Smooth muscle cell (in vitro differentiated cells): ENCODE measurements at regions not wholly inside any gene's neighbourhood (a gene's known extent, or its start where the extent isn't known, plus 50 kb on each side); places are given as distances from the start of the nearest gene placed in this dataset.

Experiments used
- DNase-seq: peaks from one replicate; lab custom pipeline; 2025; ENCODE audit not compliant: unreplicated experiment; lab: John Stamatoyannopoulos, UW
- H2AFZ ChIP-seq: fragments of 200-600 bp; sonication (generic); 2 replicates; pipeline ENCODE4 v1.6.0; 2016; ENCODE audit warnings: antibody characterized with exemption, low read depth, mild to moderate bottlenecking
- H3F3A ChIP-seq: fragments of 200-600 bp; sonication (generic); 2 replicates; pipeline ENCODE4 v1.6.0; 2017; ENCODE audit warnings: antibody characterized with exemption, low read depth
- H3K27ac ChIP-seq: fragments of 200-600 bp; sonication (generic); 2 replicates; pipeline ENCODE4 v1.5.1; 2016; ENCODE audit warnings: low read depth, mild to moderate bottlenecking
- H3K27me3 ChIP-seq: fragments of 200-600 bp; sonication (generic); 2 replicates; pipeline ENCODE4 v1.6.1; 2016; ENCODE audit warnings: low read depth, mild to moderate bottlenecking
- H3K36me3 ChIP-seq: fragments of 200-600 bp; sonication (generic); 2 replicates; pipeline ENCODE4 v1.5.1; 2016; ENCODE audit warnings: low read depth
- H3K4me1 ChIP-seq: fragments of 200-600 bp; sonication (generic); 2 replicates; pipeline ENCODE4 v1.5.1; 2016; ENCODE audit warnings: low read depth
- H3K4me2 ChIP-seq: fragments of 200-600 bp; sonication (generic); 2 replicates; pipeline ENCODE4 v1.6.0; 2016; ENCODE audit warnings: mild to moderate bottlenecking
- H3K4me3 ChIP-seq: fragments of 200-600 bp; sonication (generic); 2 replicates; pipeline ENCODE4 v1.5.1; 2016; ENCODE audit warnings: mild to moderate bottlenecking
- H3K79me2 ChIP-seq: fragments of 200-600 bp; sonication (generic); 2 replicates; pipeline ENCODE4 v1.6.0; 2016; ENCODE audit warnings: low read depth, mild to moderate bottlenecking
- H3K9ac ChIP-seq: fragments of 200-600 bp; sonication (generic); 2 replicates; pipeline ENCODE4 v1.6.0; 2016; ENCODE audit warnings: low read depth
- H3K9me3 ChIP-seq: fragments of 200-600 bp; sonication (generic); replicated peaks from 2 replicates; pipeline ENCODE4 v1.5.1; 2016; ENCODE audit warnings: low read depth
- H4K20me1 ChIP-seq: fragments of 200-600 bp; sonication (generic); 2 replicates; pipeline ENCODE4 v1.6.0; 2016; ENCODE audit warnings: low read depth
- CTCF ChIP-seq: fragments of 200-600 bp; sonication (generic); IDR thresholded peaks from 2 replicates; pipeline ENCODE4 v1.5.1; 2017; ENCODE audit warnings: borderline replicate concordance, mild to moderate bottlenecking, antibody characterized with exemption; ENCODE audit not compliant: insufficient read depth, poor library complexity, severe bottlenecking
- WGBS: methylation state at CpG from one replicate; pipeline ENCODE4 v1.1.7; 2016; ENCODE audit warnings: low lambda C conversion rate; 5-methylcytosine and 5-hydroxymethylcytosine counted together

- H3K4me1 ChIP-seq = no peaks in the 10 kb centered on the region
- H3K27me3 ChIP-seq = no peaks in the 10 kb centered on the region
- 97% methylated on average over 5 of the region's 5 CpGs for WGBS
- H2AFZ ChIP-seq = no peak overlapping the region
- no peaks in the 10 kb centered on the region for H4K20me1 ChIP-seq
- no peaks in the 10 kb centered on the region for H3K36me3 ChIP-seq
- DNase-seq = no peak
- H3K4me2 ChIP-seq = no peak overlapping the region
- H3K27ac ChIP-seq = no peak overlapping the region
- H3K9me3 ChIP-seq = no peaks in the 10 kb centered on the region
- no peak overlapping the region for H3K9ac ChIP-seq
- no peak for TF ChIP-seq CTCF
- no peaks in the 10 kb centered on the region for H3K79me2 ChIP-seq
- H3K4me3 ChIP-seq = no peak overlapping the region
- no peaks in the 10 kb centered on the region for H3F3A ChIP-seq
Observed at GRCh38 chr9:14498824-14499223, 184.9 kb upstream of the NFIB start.

- no peak overlapping the region for H3K4me2 ChIP-seq
- no peak for DNase-seq
- 71% methylated on average over 1 of the region's 1 CpG for WGBS
Observed at GRCh38 chr9:14497476-14497875, 183.5 kb upstream of the NFIB start.

GRCh38 chr9:14488421-14489190 is 174.7 kb upstream of the NFIB start:
- Histone ChIP-seq H3K79me2 (no peaks in the 10 kb centered on the region), H3K4me3 (no peak overlapping the region), H3K36me3 (no peaks in the 10 kb centered on the region), H3K4me2 (no peak overlapping the region), H3K27me3 (no peaks in the 10 kb centered on the region), H3K9me3 (no peaks in the 10 kb centered on the region), H3K4me1 (no peaks in the 10 kb centered on the region), H3K9ac (no peak overlapping the region), H2AFZ (no peak overlapping the region), H3K27ac (no peak overlapping the region), H4K20me1 (no peaks in the 10 kb centered on the region), H3F3A (no peaks in the 10 kb centered on the region)
- TF ChIP-seq CTCF = no peak
- 81% methylated on average over 3 of the region's 3 CpGs for WGBS
- no peak for DNase-seq

More at GRCh38 chr9:14497476-14497875, 183.5 kb upstream of the NFIB start:
- H3F3A ChIP-seq = no peaks in the 10 kb centered on the region
- H3K79me2 ChIP-seq = no peaks in the 10 kb centered on the region
- H3K36me3 ChIP-seq = no peaks in the 10 kb centered on the region
- H3K4me3 ChIP-seq = no peak overlapping the region
- H3K9ac ChIP-seq = no peak overlapping the region
- H3K4me1 ChIP-seq = no peaks in the 10 kb centered on the region
- no peaks in the 10 kb centered on the region for H3K9me3 ChIP-seq
- H4K20me1 ChIP-seq = no peaks in the 10 kb centered on the region
- H3K27ac ChIP-seq = no peak overlapping the region
- H3K27me3 ChIP-seq = no peaks in the 10 kb centered on the region
- no peak overlapping the region for H2AFZ ChIP-seq
- no peak for TF ChIP-seq CTCF
